ENCODE measurements at regions not wholly inside any gene's neighbourhood (a gene's known extent, or its start where the extent isn't known, plus 50 kb on each side); places are given as distances from the start of the nearest gene placed in this dataset.

- no peak for TF ChIP-seq CTCF (IDR thresholded peaks at IDR 0.05; ENCODE audit: unreplicated experiment)
- H3K27ac Mint-ChIP-seq (ENCODE audit: unreplicated experiment), result no peak overlapping the region
- H3K36me3 Mint-ChIP-seq (ENCODE audit: low read depth, unreplicated experiment), result no peaks in the 10 kb centered on the region
Observed at GRCh38 chr12:92556637-92557421, 146.0 kb upstream of the PLEKHG7 start.

DNA sequence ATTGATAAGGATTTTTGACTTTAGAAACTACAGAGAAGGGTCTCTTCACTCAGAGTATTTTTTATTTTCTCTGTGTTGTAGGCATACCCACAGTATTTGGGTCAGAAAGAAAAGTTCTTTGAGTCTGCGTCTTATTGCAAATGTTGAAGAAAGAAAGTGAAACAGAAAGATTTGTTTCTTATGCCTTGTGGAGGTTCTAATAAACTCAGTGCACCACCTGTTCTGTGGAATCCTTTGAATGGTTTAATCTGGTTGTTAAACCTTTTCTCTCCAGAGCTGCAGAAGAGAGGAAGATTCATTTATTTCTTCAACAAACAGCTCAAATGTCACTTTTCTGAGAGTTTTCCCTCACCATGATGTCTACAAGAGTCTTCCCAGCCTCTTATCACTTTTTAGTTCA is 146.6 kb upstream of the PLEKHG7 start:
- DNase-seq (ENCODE audit: low spot score), result no peak
- H3K27ac Mint-ChIP-seq (ENCODE audit: unreplicated experiment), result no peak overlapping the region
- TF ChIP-seq CTCF (IDR thresholded peaks at IDR 0.05; ENCODE audit: unreplicated experiment), result no peak
- H3K4me1 Mint-ChIP-seq (ENCODE audit: unreplicated experiment), result no peaks in the 10 kb centered on the region
- H3K27me3 Mint-ChIP-seq (ENCODE audit: unreplicated experiment), result no peaks in the 10 kb centered on the region
- no peak overlapping the region for H3K4me3 Mint-ChIP-seq (ENCODE audit: unreplicated experiment)
- H3K9me3 Mint-ChIP-seq (ENCODE audit: unreplicated experiment), result no peaks in the 10 kb centered on the region
- no peaks in the 10 kb centered on the region for H3K36me3 Mint-ChIP-seq (ENCODE audit: low read depth, unreplicated experiment)

More at GRCh38 chr12:92556637-92557421, 146.0 kb upstream of the PLEKHG7 start:
- Mint-ChIP-seq H3K9me3 (ENCODE audit: unreplicated experiment) (no peaks in the 10 kb centered on the region), H3K4me3 (ENCODE audit: unreplicated experiment) (no peak overlapping the region), H3K27me3 (ENCODE audit: unreplicated experiment) (no peaks in the 10 kb centered on the region), H3K4me1 (ENCODE audit: unreplicated experiment) (no peaks in the 10 kb centered on the region)
- DNase-seq (ENCODE audit: low spot score), result no peak

GRCh38 chr12:92554158-92555073 is 148.4 kb upstream of the PLEKHG7 start:
- Mint-ChIP-seq H3K27me3 (ENCODE audit: unreplicated experiment) (no peaks in the 10 kb centered on the region), H3K9me3 (ENCODE audit: unreplicated experiment) (no peaks in the 10 kb centered on the region), H3K36me3 (ENCODE audit: low read depth, unreplicated experiment) (no peaks in the 10 kb centered on the region), H3K4me1 (ENCODE audit: unreplicated experiment) (no peaks in the 10 kb centered on the region), H3K27ac (ENCODE audit: unreplicated experiment) (no peak overlapping the region), H3K4me3 (ENCODE audit: unreplicated experiment) (no peak overlapping the region)
- no peak for TF ChIP-seq CTCF (IDR thresholded peaks at IDR 0.05; ENCODE audit: unreplicated experiment)
- no peak for DNase-seq (ENCODE audit: low spot score)

DNA sequence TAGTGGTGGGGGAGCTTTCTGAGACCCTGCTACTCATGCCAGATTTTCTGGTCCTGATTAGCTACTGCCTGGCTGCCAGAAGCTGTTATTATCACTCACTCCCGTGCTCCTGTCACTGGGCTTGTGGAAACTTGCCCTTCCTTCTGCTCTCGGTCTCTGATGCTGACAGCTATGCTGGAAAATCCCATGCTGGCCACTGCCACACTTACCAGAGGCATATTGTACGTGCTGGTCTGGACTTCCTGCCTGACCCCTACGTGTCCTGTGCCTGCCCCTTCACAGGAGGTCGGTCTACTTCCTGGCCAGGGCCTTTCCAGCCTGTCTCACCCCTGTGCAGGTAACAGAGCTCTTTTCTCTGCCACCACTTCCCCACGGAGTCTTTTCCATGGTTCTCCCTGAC is 149.4 kb upstream of the PLEKHG7 start:
- no peaks in the 10 kb centered on the region for H3K36me3 Mint-ChIP-seq (ENCODE audit: low read depth, unreplicated experiment)
- no peak overlapping the region for H3K27ac Mint-ChIP-seq (ENCODE audit: unreplicated experiment)
- H3K4me1 Mint-ChIP-seq (ENCODE audit: unreplicated experiment), result no peaks in the 10 kb centered on the region
- H3K9me3 Mint-ChIP-seq (ENCODE audit: unreplicated experiment), result no peaks in the 10 kb centered on the region
- DNase-seq (ENCODE audit: low spot score), result no peak
- no peak overlapping the region for H3K4me3 Mint-ChIP-seq (ENCODE audit: unreplicated experiment)
- no peak for TF ChIP-seq CTCF (IDR thresholded peaks at IDR 0.05; ENCODE audit: unreplicated experiment)
- H3K27me3 Mint-ChIP-seq (ENCODE audit: unreplicated experiment), result no peaks in the 10 kb centered on the region
